ENCODE measurements at regions not wholly inside any gene's neighbourhood (a gene's known extent, or its start where the extent isn't known, plus 50 kb on each side); places are given as distances from the start of the nearest gene placed in this dataset.
A peak's percentile ranks its signal among the peaks of the same experiment; 100 is the strongest.

- Mint-ChIP-seq H3K36me3 (ENCODE audit: low read depth) (no peaks in the 10 kb centered on the region), H3K9me3 (no peaks in the 10 kb centered on the region), H3K27ac (no peak overlapping the region), H3K27me3 (ENCODE audit: insufficient read depth) (no peaks in the 10 kb centered on the region), H3K4me1 (peaks cover 9% of the 10 kb centered on the region), H3K4me3 (no peak overlapping the region)
- Histone ChIP-seq H3K9me3 (ENCODE audit: control insufficient read depth, low read length) (peaks cover 7% of the 10 kb centered on the region), H3K36me3 (ENCODE audit: control insufficient read depth, insufficient read depth, low read length) (no peaks in the 10 kb centered on the region), H3K4me1 (ENCODE audit: control insufficient read depth, insufficient read depth, low read length) (peaks cover 3% of the 10 kb centered on the region), H3K27me3 (ENCODE audit: control insufficient read depth, insufficient read depth, low read length, poor library complexity, severe bottlenecking) (no peaks in the 10 kb centered on the region), H3K4me3 (ENCODE audit: low read length) (no peak overlapping the region), H3K27ac (ENCODE audit: low read depth, low read length) (no peak overlapping the region), H3K9ac (ENCODE audit: extremely low read depth, low read length, poor library complexity, severe bottlenecking) (no peak overlapping the region)
- TF ChIP-seq, protein P1, sequence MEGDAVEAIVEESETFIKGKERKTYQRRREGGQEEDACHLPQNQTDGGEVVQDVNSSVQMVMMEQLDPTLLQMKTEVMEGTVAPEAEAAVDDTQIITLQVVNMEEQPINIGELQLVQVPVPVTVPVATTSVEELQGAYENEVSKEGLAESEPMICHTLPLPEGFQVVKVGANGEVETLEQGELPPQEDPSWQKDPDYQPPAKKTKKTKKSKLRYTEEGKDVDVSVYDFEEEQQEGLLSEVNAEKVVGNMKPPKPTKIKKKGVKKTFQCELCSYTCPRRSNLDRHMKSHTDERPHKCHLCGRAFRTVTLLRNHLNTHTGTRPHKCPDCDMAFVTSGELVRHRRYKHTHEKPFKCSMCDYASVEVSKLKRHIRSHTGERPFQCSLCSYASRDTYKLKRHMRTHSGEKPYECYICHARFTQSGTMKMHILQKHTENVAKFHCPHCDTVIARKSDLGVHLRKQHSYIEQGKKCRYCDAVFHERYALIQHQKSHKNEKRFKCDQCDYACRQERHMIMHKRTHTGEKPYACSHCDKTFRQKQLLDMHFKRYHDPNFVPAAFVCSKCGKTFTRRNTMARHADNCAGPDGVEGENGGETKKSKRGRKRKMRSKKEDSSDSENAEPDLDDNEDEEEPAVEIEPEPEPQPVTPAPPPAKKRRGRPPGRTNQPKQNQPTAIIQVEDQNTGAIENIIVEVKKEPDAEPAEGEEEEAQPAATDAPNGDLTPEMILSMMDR (conservative IDR thresholded peaks at IDR 0.05): peak; percentile 38
- DNase-seq: no peak
- 98 to 100% methylated on average over 2 to 3 of the region's 5 CpGs for WGBS, 2 experiments (ENCODE audit: insufficient coverage in 1 of 2, insufficient read length in 1 of 2)
Observed at GRCh38 chr12:40565029-40565633, 127.1 kb upstream of the CNTN1 start.

GRCh38 chr12:40566271-40566670, 126.0 kb upstream of the CNTN1 start:
- H3K4me3 Mint-ChIP-seq: no peak overlapping the region
- Histone ChIP-seq H3K9me3 (ENCODE audit: control insufficient read depth, low read length) (peaks cover 5% of the 10 kb centered on the region), H3K4me1 (ENCODE audit: control insufficient read depth, insufficient read depth, low read length) (no peaks in the 10 kb centered on the region), H3K27me3 (ENCODE audit: control insufficient read depth, insufficient read depth, low read length, poor library complexity, severe bottlenecking) (no peaks in the 10 kb centered on the region), H3K4me3 (ENCODE audit: low read length) (no peak overlapping the region), H3K9ac (ENCODE audit: extremely low read depth, low read length, poor library complexity, severe bottlenecking) (no peak overlapping the region), H3K36me3 (ENCODE audit: control insufficient read depth, insufficient read depth, low read length) (no peaks in the 10 kb centered on the region), H3K27ac (ENCODE audit: low read depth, low read length) (no peak overlapping the region)
- no peaks in the 10 kb centered on the region for H3K36me3 Mint-ChIP-seq (ENCODE audit: low read depth)
- 100% methylated on average over 1 of the region's 1 CpG; no CpG with 5 or more reads in 1 of the 2 experiments for WGBS, 2 experiments (ENCODE audit: insufficient coverage in 1 of 2, insufficient read length in 1 of 2)
- TF ChIP-seq, protein P1 (conservative IDR thresholded peaks at IDR 0.05): no peak
- no peak for DNase-seq
- peaks cover 6% of the 10 kb centered on the region for H3K4me1 Mint-ChIP-seq
- H3K27ac Mint-ChIP-seq: no peak overlapping the region
- no peaks in the 10 kb centered on the region for H3K9me3 Mint-ChIP-seq
- no peaks in the 10 kb centered on the region for H3K27me3 Mint-ChIP-seq (ENCODE audit: insufficient read depth)

- Histone ChIP-seq H3K9ac (ENCODE audit: extremely low read depth, low read length, poor library complexity, severe bottlenecking) (no peak overlapping the region), H3K4me1 (ENCODE audit: control insufficient read depth, insufficient read depth, low read length) (no peaks in the 10 kb centered on the region), H3K4me3 (ENCODE audit: low read length) (no peak overlapping the region), H3K36me3 (ENCODE audit: control insufficient read depth, insufficient read depth, low read length) (no peaks in the 10 kb centered on the region), H3K27me3 (ENCODE audit: control insufficient read depth, insufficient read depth, low read length, poor library complexity, severe bottlenecking) (no peaks in the 10 kb centered on the region), H3K9me3 (ENCODE audit: control insufficient read depth, low read length) (no peaks in the 10 kb centered on the region), H3K27ac (ENCODE audit: low read depth, low read length) (no peak overlapping the region)
- Mint-ChIP-seq H3K36me3 (ENCODE audit: low read depth) (no peaks in the 10 kb centered on the region), H3K4me3 (no peak overlapping the region), H3K9me3 (no peaks in the 10 kb centered on the region), H3K4me1 (peaks cover 6% of the 10 kb centered on the region), H3K27me3 (ENCODE audit: insufficient read depth) (no peaks in the 10 kb centered on the region), H3K27ac (no peak overlapping the region)
- TF ChIP-seq, protein P1 (conservative IDR thresholded peaks at IDR 0.05): no peak
- 100% methylated on average over 1 of the region's 1 CpG; no CpG with 5 or more reads in 1 of the 2 experiments for WGBS, 2 experiments (ENCODE audit: insufficient coverage in 1 of 2, insufficient read length in 1 of 2)
- no peak for DNase-seq
Observed at GRCh38 chr12:40569626-40570179, 122.5 kb upstream of the CNTN1 start.
